ENCODE measurements at regions not wholly inside any gene's neighbourhood (a gene's known extent, or its start where the extent isn't known, plus 50 kb on each side); places are given as distances from the start of the nearest gene placed in this dataset.

GRCh38 chr1:94326329-94326728 is 88.9 kb upstream of the ARHGAP29 start:
- in situ Hi-C loops (cut with HindIII; ENCODE audit: low sequenced_read_pairs), result no loop called here

- in situ Hi-C loops (cut with HindIII; ENCODE audit: low sequenced_read_pairs), result no loop called here
Observed at GRCh38 chr1:94325377-94326302, 88.3 kb upstream of the ARHGAP29 start.

GRCh38 chr1:94324178-94324544 is 86.8 kb upstream of the ARHGAP29 start:
- in situ Hi-C loops (cut with HindIII; ENCODE audit: low sequenced_read_pairs), result no loop called here

- in situ Hi-C loops (cut with HindIII; ENCODE audit: low sequenced_read_pairs), result no loop called here
Observed at GRCh38 chr1:94323311-94324177, 86.2 kb upstream of the ARHGAP29 start.

GRCh38 chr1:94322696-94323095 is 85.3 kb upstream of the ARHGAP29 start:
- in situ Hi-C loops (cut with HindIII; ENCODE audit: low sequenced_read_pairs), result no loop called here

- in situ Hi-C loops (cut with HindIII; ENCODE audit: low sequenced_read_pairs), result no loop called here
Observed at GRCh38 chr1:94321662-94322061, 84.3 kb upstream of the ARHGAP29 start.

- in situ Hi-C loops (cut with HindIII; ENCODE audit: low sequenced_read_pairs), result loop anchor here (5.0 kb wide), 1 partner anchor 77 kb away; no protein-coding TSS in a partner anchor
Observed at GRCh38 chr1:94319319-94320102, 82.1 kb upstream of the ARHGAP29 start.

- in situ Hi-C loops (cut with HindIII; ENCODE audit: low sequenced_read_pairs), result loop anchor here (5.0 kb wide), 1 partner anchor 76 kb away; no protein-coding TSS in a partner anchor
Observed at GRCh38 chr1:94318505-94319030, 81.2 kb upstream of the ARHGAP29 start.

- in situ Hi-C loops (cut with HindIII; ENCODE audit: low sequenced_read_pairs), result loop anchor here (5.0 kb wide), 1 partner anchor 75 kb away; no protein-coding TSS in a partner anchor
Observed at GRCh38 chr1:94317790-94318188, 80.4 kb upstream of the ARHGAP29 start.

GRCh38 chr1:94316836-94317789 is 79.7 kb upstream of the ARHGAP29 start:
- in situ Hi-C loops (cut with HindIII; ENCODE audit: low sequenced_read_pairs), result loop anchor here (5.0 kb wide), 1 partner anchor 75 kb away; no protein-coding TSS in a partner anchor

- in situ Hi-C loops (cut with HindIII; ENCODE audit: low sequenced_read_pairs), result loop anchor here (5.0 kb wide), 1 partner anchor 74 kb away; no protein-coding TSS in a partner anchor
Observed at GRCh38 chr1:94316183-94316582, 78.8 kb upstream of the ARHGAP29 start.

GRCh38 chr1:94315552-94316116 is 78.2 kb upstream of the ARHGAP29 start:
- in situ Hi-C loops (cut with HindIII; ENCODE audit: low sequenced_read_pairs), result loop anchor here (5.0 kb wide), 1 partner anchor 73 kb away; no protein-coding TSS in a partner anchor

GRCh38 chr1:94314222-94314858 is 77.0 kb upstream of the ARHGAP29 start:
- in situ Hi-C loops (cut with HindIII; ENCODE audit: low sequenced_read_pairs), result no loop called here

- in situ Hi-C loops (cut with HindIII; ENCODE audit: low sequenced_read_pairs), result no loop called here
Observed at GRCh38 chr1:94310570-94311270, 73.3 kb upstream of the ARHGAP29 start.

- in situ Hi-C loops (cut with HindIII; ENCODE audit: low sequenced_read_pairs), result no loop called here
Observed at GRCh38 chr1:94309829-94310569, 72.6 kb upstream of the ARHGAP29 start.

- in situ Hi-C loops (cut with HindIII; ENCODE audit: low sequenced_read_pairs), result no loop called here
Observed at GRCh38 chr1:94309216-94309615, 71.8 kb upstream of the ARHGAP29 start.

GRCh38 chr1:94306521-94306920 is 69.1 kb upstream of the ARHGAP29 start:
- in situ Hi-C loops (cut with HindIII; ENCODE audit: low sequenced_read_pairs), result no loop called here
